Limb (tissue), 2 donors: ENCODE measurements at regions not wholly inside any gene's neighbourhood (a gene's known extent, or its start where the extent isn't known, plus 50 kb on each side); places are given as distances from the start of the nearest gene placed in this dataset.
"Not testable (repeated sequence)": the region's sequence is repeated elsewhere in the genome, so short reads cannot be mapped to it uniquely, and the experiment has no call there.

Experiments used
- DNase-seq, 2 donors: peaks; one replicate each; pipeline ENCODE4 v3.0.0-alpha.2; 2016; ENCODE audit errors: extremely low spot score in 2 of 2

DNA sequence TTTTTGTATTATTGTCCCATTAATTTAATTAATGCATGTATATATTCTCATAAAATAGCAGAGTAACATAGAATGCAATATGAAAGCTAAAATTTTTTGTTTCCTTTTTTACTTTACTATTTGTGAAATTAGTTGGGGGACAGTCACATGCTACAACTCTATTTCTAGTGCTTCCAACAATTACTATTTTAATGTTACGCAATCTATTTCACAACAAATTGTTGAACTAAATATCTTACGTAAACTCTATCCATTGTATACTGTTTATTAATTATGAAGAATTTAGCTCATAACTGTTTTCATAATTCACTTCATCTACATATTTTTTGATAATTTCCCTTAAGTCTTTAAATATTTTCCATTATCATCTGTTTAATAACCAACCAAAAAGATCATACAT lies 1685.4 kb upstream of the CDH6 start:
- no peak for DNase-seq

DNA sequence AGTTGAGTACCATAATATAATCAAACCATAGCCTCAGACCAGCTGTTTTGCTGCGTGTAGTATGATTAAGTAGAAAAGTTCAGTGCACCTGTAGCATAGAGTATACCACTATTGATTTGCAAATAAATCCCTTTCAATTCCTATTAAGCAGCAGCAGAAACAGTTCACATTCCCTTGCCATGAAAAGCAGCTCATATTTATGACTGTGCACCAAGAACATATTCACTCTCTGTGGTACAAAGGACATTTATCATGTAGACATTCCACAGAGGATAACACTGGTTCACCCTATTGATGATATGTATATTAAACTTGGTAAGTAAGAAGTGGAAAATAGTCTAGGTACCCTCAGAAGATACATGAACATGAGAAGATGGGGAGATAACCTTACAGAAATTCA lies 1689.1 kb upstream of the CDH6 start:
- no peak for DNase-seq

DNA sequence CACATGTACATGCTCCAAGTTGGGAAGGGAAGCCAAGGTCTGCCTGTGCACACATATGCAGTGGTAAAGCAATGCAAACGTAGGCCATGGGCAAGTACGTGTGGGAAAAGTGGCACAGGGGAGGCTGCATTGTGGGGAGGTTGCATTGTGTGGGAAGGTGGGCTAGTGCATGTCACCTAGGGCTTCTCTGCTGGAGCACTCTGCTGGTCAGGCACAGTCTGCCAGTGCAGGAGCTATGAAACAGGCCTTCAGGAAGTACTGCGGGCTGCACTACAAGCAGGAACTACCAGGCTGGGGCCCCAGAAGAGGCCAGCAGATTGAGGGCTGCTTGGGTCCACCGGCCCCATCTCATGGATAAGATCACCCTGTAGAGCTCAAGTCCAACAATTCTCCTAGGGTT lies 1694.6 kb upstream of the CDH6 start:
- DNase-seq = no peak

DNA sequence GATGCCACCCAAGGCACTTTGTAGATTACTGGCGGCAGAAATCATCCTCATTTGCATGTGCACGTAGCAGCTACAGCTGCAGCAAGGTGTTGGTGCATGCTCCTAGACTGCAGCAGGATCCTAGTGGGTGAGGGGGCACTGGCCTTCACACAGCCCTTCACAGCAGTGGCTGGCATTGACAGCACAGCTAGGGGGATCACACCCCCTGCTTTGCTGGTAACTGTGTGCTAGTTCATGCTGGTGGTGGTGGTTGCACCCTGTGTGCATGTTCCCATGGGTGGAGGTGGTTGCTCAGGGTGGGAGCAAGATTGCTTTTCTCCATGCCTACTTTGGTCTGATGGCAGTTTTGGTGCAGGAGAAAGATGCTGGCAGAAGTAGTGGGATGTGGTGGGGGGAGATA lies 1695.1 kb upstream of the CDH6 start:
- no peak for DNase-seq

DNA sequence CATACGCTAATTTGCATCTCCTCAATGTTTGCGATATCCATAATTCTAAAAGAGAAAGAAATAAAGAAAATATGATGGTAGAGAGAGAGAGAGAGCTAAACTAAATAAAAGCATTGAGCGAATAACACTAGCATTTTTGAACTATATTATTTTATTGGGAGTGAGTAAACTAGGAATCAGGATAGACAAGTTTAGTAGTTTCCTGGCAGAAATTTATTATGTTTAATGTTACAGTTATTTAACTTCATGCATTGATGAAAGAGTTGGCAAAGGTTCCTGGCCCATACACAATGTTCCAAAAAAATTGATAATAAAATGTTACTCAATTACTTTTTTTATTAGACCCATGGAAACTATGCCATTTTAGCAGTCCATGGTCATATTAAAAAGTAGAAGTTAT lies 1708.2 kb upstream of the CDH6 start:
- no peak for DNase-seq

DNA sequence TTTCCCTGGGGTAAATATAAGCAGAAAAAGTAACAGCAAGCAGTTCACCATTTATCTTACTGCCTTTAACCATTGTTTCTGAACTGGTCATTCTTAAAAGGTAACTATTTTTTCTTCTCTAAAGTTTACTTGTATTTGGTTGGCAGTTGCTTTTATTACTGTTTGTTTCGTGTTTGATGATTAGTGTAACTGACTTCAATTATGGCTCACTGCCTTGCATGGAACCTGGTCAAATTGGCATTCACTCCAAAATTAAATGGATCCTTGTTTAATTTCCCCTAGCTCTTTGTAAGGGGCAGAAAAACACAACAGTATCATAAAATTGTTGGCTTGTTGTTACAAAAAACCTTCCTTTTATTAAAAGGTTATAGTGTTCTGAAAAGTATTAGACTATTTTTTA lies 1723.9 kb upstream of the CDH6 start:
- no peak for DNase-seq

DNA sequence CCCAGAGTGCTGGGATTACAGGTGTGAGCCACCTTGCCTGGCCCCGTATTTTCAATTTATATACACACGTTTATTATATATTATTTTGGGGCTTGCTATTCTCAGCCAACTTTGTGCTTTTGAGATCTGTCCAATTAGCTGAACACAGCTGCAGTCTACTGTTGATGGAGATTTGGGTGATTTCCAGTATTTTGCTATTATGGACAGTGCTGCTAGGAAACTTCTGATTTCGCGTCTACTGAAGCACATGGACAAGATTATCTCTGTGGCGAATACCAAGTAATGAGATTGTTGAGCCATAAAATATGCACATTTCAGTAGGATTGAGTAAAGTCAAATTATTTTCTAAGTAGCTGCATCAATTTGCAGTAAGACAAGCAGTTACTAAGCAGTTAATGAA lies 1731.2 kb upstream of the CDH6 start:
- peak in 1 of 2 donors; percentile 49 for DNase-seq

DNA sequence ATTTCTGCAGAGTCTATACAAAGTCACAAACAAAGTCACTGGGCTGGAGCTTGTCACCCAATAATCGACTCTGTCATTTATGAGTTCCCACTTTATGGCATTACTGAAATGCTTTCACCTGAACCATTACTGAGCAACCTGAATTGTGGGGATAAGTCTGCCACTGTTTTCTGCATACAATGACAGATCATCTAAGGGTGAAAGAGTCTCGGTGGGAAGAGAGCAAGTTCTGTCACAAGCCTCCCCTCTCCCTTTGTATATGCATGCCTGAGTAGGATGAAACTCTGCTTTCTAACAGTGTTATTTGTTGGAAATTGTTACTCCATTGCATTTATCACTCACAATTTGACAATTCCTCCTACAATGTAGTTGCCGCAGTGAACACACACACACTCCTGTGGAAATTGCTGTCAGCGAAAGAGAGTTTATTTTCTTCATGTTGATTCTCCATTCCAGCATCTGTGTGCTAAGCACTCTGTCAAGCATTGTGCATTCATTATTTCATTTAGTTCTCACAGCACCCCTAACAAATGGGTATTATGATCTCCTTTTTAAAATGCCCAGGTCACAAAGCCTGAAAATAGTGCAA lies 1732.4 kb upstream of the CDH6 start:
- no peak for DNase-seq

DNA sequence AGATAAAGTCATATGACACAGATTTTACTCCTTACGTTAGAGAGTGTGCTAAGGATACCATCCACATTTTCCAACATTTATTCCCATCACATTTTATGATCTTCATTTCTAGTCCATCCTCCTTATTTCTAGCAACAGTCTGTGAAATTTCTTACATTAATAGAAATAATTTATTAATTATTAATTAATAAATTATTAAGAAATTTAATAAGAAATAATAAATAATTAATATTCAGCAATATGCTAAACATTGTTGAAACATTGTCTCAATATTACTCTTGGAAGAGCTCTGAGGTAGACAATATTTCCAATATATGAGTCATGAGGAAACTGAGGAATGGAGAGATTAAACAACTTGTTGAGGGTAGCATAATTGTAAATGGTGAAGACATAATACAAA lies 1742.5 kb upstream of the CDH6 start:
- not testable (repeated sequence) for DNase-seq

DNA sequence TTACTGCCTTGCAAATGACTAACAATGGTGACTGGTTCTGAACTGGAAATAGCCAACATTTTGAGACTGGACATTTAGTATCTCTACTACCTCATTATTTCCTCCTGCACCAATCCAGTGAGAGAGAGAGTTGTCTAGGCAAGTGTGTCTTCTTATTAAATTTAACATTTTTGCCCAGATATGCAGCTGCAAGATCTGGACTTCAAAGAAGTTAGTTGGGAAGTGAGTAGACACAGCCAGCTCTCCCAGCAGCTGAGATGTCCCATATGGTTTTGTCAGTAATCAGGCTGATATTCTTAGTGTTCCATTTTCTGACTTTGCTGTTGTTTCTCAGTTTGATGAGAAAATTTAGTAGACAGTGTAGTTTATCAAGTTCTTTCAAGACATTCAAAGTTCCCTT lies 1778.8 kb upstream of the CDH6 start:
- DNase-seq = no peak

DNA sequence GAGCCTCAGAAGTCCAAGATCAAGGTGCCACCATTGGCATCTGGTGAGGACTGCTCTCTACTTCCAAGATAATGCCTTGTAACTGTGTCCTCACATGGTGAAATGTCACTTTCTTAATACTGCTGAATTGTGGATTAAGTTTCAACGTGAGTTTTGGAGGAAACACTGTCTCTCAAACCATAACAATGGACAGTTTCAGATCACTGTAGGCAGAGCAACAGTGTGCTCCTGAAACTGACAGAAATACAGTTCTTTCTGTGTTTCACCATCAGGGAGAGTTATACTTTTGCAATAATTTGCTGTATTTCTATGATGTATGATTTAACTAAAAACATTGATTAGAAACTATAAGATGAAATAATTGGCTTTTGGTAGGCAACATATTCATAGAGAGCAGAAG lies 1780.5 kb upstream of the CDH6 start:
- DNase-seq = no peak

DNA sequence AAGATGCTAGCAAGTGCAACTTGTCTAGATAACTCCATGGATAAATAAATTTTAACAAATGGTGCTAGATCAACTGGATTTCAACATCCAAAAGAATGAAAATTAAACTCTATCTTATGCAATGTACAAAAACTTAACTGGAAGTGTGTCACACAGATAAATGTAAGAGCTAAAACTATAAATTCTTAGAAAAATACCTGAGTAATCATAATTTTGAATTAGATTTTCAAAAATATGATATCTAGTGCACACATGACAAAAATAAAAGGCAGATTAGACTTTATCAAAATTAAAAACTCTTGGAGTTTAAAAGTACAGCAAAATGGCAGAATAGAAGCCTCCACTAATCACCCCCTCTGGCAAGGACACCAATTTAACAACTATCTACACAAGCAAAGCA lies 1791.2 kb upstream of the CDH6 start:
- DNase-seq = no peak

DNA sequence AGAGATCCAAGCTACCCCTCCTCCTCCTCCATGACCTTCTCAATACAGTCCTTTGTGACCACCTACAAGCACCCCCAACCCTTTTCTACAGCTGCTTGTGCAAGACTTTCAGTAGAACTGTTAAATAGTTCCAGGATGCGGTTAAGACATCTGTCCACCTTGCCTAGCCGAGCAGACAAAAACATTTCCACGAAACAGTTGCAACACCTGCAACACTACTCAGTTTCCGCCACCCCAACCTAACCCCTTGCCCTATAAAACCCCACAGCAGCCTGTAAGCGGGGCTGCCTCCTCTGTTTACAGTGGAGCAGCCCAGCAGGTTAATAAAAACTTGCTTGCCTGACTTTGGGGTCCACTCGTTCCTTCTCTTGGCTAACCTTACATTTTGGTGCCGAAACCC lies 1803.5 kb upstream of the CDH6 start:
- DNase-seq = no peak

DNA sequence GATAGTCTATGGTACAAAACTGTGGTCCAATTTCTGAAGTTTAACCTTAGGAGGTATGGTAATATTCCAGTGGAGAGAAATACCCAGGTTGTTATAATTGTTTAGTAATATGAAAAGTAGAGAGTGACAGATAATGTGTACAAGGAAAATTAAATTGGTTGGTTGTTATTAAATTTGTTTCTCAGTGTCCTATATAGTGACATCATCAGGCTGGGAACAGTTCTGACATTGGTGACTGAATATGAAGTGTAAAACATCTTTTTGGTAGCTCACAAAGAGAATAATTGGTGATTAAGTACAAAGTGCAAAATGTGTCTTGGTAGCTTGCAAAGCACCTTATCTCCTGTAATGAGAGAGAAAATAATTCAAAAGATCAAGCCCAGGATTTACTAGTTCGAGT lies 1806.1 kb upstream of the CDH6 start:
- DNase-seq = no peak

DNA sequence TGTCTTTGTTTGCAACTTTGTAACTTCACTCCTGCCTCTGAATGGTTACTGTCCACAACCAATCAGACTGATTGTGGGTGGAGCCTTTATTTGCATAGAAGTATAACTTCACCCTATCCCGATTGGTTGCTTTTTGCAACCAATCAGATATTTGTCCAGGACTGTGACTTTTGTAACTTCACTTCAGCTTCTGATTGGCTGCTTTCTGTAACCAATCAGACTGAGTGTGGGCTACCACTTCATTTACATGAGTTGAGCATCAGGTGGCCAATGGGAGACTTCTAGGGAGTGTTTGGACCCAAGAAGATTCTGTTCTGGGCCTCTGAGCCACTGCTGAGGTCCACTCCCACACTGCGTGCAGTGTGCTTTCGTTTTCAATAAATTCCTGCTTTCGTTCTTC lies 1810.7 kb upstream of the CDH6 start:
- DNase-seq = no peak

DNA sequence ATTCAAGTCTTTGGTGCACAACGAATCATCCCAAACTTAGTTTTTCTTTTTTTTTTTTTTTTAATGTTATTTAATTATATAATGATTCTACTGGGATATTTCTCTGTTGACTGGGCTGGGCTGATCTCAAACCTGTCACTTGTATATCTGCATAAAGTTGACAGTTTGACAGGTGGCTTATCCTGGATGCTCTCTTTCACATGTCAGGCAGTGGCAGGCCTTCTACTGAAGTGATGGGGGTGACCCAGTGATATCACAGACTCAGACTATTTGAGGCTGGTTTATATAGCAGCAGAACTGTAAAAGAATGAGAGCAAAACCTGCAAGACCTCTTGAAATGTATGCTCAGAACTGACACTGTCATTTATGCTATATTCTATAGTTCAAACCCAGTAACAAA lies 1813.5 kb upstream of the CDH6 start:
- no peak for DNase-seq

DNA sequence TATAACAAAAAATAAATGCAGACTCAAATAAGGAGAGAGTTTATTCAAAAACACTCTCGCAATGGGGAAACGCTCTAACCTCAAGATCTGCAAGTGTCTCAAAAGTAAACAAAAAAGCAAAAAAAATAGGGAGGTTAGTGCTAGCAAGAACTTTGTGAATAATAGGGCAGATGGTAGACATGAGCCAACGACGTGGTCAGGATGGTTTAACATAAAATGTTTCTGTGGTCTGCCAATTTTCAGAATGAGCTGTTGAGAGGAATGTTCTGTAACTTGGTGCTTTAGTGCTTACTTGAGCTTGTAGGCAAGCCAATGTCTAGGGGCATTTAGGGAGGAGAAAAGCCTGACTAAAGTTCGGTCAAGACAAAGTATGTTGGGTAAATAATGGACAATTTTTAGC lies 1813.9 kb upstream of the CDH6 start:
- DNase-seq = no peak

DNA sequence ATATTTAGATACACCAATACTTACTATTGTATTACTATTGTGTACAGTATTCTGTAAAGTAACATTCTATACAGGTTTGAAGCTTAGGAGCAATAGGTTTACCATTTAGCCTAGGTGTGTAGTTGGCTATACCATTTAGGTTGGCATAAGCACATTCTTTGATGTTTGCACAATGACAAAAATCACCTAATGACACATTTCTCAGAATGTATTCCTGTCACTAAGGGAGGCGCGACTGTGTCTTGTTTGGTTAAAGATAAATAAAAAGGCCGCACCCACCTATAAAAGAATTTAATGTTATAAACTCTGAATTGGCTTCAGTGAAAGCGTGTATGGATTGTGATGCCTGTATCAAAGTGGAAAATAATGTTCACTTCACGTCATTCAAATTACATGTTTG lies 1815.4 kb upstream of the CDH6 start:
- no peak for DNase-seq

DNA sequence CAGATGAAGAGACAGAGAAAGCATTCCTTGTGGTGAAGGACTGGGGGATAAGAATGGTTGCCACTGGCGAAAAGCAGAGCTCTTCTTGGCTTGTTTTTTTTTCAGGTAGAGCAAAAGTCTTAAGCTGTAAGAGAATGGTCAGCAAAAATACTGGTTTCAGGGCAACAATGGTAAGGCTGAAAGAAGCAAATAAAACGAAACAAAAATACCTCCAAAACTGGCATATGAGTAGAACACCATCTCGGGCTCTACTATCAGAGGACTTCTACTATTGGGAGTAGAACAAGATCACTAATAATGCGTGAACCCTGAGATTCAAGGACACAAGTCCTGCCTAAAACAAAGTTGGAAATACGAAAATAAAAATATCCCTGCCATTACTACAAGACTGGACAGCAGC lies 1823.2 kb upstream of the CDH6 start:
- no peak for DNase-seq

DNA sequence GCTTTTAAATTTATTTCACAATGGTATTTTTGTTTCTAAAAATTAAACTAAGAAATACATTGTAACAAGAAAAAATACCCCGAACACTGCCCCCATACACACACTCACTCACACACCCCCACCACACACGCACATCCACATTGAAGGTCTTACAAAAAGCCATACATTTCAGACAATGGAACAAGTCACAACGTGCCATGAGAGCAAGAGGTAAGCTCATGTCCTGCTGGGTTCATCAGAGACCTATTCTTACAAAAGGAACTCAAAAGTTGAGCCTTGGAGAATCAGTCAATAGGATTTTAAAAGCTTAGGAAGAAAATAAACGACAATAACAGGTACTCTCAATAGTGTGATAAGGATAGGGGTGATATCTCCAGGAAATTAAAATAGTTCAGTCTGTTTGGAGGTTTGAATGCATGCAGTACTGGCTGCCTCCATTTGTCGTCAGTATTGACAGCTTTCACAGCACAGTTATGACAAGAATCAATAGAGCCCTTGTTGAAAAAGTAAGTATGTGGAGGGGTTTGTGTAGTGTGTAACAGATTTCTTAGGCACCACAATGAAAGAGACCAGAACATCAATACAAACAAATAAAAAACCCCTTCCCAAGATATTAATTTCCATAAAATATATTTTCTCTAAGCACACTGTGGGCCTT lies 1826.2 kb upstream of the CDH6 start:
- DNase-seq = no peak

DNA sequence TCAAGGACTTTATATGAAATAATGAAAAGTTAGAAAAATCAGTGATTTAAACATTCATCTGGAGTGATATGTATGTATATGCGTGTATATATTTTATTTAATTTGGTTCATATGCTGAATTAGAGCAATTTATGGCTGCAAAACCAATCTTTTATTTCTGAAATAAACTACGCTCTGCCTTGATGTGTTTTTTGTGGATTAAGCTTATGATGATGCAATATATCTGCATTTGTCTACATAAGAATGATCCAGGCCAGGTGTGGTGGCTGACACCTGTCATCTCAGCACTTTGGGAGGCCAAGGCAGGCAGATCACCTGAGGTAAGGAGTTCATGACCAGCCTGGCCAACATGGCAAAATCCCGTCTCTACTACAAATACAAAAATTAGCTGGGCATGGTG lies 1842.3 kb upstream of the CDH6 start:
- no peak for DNase-seq

DNA sequence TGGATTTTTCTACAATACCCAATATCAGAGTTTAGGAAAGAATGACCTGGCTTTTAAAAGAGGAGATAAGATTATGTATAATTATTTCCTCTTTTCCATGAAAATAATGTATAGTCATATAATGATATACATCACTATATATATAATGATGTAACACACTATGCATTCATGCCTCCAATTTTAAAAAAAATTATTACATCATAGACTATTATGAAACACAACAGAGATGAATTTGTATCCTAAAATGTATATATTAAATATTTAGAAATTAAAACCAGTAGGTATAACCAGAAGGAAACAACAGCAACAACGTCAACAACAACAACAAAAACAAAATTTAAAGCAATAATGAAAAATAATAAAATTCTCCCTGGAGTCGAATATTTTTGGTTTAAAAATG lies 1856.5 kb upstream of the CDH6 start:
- DNase-seq = no peak

DNA sequence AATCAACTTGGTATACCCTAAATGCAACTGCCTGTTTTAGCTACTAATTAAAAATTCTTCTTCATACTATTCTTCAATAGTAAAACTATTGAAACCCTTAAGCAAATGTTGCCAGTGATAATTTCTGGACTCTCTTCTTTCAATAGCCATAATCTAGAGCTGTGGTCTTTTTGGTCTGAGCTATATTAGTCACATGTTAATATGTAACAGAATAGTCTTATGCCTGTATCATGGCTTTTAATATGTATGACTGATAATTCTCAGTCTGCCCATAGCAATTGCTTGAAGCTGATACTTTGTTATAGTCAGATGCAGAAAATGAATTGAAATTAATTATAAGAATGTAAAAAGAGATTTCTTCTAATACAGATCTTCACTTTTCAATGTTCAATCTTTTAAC lies 1871.9 kb upstream of the CDH6 start:
- DNase-seq = no peak

DNA sequence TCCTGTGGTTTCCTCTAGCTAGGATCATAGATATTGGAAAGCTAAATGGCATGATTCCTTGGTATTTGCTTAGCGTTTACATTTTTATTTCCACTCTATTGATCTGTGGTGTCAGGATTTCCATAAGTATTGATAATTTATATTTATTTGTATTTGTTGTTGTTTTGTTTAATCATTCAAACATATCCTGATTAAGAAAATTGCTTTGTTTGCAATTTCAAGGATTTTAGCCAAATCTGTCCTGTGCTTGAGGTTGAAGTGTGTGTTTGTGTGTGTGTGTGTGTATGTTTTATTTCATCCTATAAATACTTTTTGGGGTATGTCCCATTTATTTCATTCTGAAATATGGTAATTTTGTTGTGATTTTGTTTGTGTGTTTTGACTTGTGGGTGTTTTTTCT lies 1884.1 kb upstream of the CDH6 start:
- DNase-seq = no peak
